CD4-positive, alpha-beta T cell treated with Interleukin-12 subunit alpha and Interleukin-12 subunit beta, for 1 hour (primary cell): ENCODE measurements at regions not wholly inside any gene's neighbourhood (a gene's known extent, or its start where the extent isn't known, plus 50 kb on each side); places are given as distances from the start of the nearest gene placed in this dataset.

Experiments
- DNase-seq: peaks from one replicate; pipeline ENCODE4 v3.0.0-alpha.2; 2020

- DNase-seq: no peak
These were observed 71.1 kb downstream of the TMEM114 start for GRCh38 chr16:8519179-8519578.

GRCh38 chr16:8517280-8517679 lies 73.0 kb downstream of the TMEM114 start:
- DNase-seq: no peak

DNA sequence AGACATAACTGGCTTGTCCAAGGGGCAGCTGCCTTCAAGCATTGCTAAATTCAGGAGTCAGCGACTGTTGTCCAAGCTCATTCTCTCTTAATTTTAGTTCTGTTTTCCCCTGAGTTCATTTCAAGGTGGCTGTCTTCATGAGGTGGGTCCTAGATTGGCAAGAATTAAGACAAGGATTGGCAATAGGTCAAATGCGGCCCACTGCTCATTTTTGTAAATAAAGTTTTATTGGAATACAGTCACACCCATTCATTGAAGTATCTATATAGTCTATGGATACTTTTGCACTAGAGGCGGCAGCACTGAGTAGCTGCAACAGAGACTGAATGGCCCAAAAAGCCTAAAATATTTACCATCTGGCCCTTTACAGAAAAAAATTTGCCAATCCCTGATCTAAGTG lies 73.8 kb downstream of the TMEM114 start:
- no peak for DNase-seq

DNA sequence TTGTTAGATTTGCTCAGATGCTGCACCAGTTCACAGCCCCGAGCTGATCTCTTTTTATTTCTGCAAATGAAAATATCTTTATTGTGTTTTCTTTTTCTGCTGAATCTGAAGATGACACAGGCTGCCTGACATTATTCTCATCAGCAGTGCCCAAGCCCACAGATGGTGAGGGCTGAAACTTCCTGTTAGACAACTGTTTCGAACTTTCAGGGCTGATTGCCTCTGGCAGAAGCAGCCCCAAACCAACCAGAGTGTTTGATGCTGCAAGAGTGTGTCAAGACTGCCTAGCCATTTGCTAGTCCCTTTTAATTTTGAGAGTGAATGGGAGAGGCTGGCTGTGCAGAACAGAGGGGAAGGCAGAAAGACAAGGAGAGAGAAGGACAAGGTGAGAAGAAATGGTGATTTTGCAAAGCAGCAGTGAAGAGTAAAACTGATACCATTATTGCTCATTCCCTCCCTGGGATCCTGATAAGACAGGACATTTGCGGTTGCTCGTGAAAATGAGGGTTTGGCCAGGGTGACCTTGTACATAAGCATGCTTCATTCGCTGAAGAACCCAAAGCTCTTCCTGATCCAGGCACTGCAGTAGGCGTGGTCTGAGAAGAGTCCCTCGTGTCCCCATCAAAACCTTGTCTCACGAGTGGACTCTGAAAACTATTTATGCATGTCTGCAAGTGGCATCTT lies 77.2 kb downstream of the TMEM114 start:
- DNase-seq: no peak

DNA sequence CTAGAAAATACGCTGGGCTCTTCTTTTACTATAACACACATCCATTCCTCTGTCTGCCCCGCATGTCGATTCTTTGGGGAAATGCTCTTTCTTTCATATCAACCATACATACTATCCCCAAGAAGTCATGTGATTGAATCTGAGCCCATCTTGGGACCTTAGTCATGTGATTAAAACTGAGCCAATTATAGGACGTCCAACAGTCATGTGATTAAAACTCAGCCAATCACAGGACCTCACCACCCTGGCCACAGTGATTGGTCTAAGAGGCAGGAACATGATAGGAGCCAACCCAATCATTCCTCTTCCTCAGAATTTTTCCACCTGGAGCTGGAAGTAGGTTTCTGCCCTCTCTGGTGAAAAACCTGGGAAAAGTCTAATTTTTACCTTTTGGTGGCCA lies 78.8 kb downstream of the TMEM114 start:
- no peak for DNase-seq

DNA sequence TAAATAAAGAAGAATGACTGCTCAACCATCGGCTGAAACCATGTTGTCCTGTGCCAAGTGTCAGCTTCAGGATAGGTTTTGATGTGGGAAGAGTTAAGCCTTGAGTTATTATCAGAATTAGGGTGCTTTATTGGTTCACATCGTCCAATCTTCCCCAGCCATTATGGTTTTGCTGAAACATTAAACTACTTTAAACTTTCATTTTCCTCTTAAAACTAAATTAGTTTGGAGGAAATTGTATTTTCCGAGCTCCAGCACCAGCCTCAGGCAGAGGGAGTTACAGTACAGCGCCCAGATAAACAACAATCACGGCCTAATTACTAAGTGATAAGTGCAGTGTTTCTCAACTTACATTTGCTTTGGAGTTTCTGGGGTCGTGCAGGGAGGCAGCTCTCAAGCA lies 80.2 kb downstream of the TMEM114 start:
- no peak for DNase-seq

GRCh38 chr16:8505327-8505991 lies 84.9 kb downstream of the TMEM114 start:
- no peak for DNase-seq

GRCh38 chr16:8502446-8502845 lies 87.9 kb downstream of the TMEM114 start:
- no peak for DNase-seq

DNA sequence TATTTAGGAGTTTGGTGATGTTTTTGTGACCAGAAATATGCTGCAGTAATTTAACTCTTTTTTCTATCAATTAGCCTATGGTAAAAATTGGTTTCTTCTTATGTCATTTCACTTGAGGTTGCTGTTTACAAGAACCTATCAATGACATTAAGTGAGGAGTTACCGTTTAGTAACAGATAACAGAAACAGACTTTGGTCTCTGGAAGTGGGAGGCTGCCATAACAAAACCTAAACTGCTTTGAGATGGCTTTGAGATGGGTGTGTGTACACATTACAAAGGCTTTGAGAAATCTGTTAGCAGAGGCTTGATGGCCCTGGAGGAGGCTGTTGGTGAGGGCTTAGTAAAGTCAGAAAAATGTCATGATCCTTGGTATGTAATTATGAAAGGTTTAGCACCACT lies 90.0 kb downstream of the TMEM114 start:
- no peak for DNase-seq

GRCh38 chr16:8496364-8496763 lies 93.9 kb downstream of the TMEM114 start:
- no peak for DNase-seq

GRCh38 chr16:8493972-8494371 lies 96.3 kb downstream of the TMEM114 start:
- DNase-seq: no peak

DNA sequence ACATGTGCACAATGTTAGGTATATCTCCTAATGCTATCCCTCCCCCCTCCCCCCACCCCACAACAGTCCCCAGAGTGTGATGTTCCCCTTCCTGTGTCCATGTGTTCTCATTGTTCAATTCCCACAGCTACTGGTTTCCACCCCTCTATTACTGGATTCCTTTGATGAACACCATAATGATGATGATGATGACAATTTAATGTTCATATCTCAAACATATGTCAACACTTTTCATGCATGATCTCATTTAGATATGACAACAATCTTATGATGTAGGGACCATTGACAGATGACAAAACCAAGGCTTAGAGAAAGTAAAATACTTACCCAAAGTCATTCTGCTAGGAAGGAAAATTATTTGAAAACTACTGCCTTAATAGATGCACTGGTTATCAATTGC lies 97.6 kb downstream of the TMEM114 start:
- DNase-seq: no peak

DNA sequence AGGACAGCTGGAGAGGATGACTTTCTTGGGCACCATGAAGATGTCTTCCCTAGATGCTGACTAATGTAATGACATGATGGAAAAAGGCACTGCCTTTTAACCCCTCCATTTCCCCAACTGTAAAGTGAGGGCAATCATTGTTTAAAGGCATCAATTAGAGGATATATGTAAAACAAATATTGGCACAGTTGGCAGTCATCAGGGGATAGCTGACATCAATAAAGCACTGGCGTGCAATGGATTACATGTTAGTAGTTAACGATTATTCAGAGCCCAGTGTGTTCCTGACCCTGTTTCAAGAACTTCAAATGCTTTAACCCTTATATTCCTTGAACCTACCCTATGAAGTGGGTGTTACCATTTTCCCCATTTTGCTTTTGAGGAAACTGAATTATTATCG lies 100.7 kb downstream of the TMEM114 start:
- no peak for DNase-seq

DNA sequence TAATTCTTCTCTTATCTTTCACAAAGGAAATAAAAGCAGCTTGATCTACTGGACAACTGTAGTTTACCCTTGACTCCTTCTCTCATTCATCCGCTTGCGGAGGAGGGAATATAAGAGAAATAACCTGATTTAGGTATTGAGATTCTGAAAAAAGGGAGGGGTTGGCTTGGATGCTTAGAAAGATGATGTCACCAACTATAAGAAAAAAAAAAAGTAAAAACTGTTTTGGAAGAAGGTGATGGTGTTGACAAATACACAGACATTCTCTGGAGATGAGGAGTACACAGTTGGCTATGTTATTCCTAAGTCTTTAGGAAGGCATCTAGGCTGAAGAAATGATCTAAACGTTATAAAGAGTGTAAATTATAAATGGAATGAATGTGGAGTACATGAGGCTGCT lies 103.3 kb downstream of the TMEM114 start:
- DNase-seq: no peak

DNA sequence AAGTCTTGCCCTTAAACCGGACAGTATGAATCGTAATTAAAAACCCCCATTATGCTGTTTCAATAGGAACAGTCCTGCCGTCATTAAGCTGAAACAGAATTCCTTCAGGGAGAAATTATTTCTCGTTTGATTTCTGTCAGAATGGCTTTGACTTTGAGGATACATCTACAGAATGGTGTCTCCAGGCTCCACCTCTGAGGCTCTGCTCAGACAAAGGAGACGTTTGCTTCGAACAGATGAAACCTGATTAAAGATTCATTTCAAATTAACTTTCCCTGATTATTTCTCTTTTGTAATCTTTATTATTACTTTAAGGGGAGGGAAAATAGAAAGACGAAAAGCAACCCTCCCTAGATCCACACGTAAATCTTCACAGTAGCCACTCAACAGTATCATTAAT lies 106.9 kb downstream of the TMEM114 start:
- DNase-seq: no peak

DNA sequence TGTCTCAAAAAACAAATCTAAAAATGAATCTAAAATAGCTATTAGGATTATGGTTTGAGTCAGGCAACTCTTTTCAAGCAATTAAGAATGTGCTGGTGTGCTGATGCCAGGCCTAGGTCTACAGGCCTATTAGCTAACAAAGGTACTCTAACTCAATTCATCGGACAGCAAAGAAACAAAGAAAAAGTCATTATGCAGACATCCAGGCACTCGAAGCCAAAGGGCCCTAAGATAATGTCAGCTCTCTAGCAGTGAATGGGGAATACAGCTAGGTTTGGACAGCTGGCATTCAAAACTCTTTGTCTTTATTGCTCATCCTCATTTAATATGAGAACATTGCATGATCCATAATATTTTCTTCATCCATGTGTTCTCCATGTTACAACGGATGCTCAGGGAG lies 108.5 kb downstream of the TMEM114 start:
- no peak for DNase-seq

GRCh38 chr16:8476824-8477223 lies 113.5 kb downstream of the TMEM114 start:
- no peak for DNase-seq

GRCh38 chr16:8474587-8474986 lies 115.7 kb downstream of the TMEM114 start:
- DNase-seq: no peak

- DNase-seq: no peak
These were observed 121.1 kb downstream of the TMEM114 start for GRCh38 chr16:8469102-8469778.

DNA sequence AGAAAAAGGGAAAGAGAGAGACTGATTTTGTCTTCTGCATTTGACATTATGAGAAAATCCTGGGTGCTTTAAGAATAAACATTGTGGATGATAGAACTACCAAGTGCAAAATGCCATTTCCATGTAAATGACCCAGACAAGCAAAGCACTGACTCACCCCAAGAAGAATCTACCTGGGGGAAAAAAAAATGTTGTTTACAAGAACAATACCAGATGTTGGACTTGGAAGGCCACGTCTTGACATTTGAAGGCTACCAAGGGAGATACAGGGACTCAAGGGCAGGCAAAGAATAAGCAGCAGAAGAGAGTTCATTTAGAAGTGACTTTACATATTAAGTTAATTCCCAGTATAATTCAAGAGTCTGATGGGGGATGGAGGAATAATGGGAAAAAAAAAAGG lies 125.3 kb downstream of the TMEM114 start:
- no peak for DNase-seq

DNA sequence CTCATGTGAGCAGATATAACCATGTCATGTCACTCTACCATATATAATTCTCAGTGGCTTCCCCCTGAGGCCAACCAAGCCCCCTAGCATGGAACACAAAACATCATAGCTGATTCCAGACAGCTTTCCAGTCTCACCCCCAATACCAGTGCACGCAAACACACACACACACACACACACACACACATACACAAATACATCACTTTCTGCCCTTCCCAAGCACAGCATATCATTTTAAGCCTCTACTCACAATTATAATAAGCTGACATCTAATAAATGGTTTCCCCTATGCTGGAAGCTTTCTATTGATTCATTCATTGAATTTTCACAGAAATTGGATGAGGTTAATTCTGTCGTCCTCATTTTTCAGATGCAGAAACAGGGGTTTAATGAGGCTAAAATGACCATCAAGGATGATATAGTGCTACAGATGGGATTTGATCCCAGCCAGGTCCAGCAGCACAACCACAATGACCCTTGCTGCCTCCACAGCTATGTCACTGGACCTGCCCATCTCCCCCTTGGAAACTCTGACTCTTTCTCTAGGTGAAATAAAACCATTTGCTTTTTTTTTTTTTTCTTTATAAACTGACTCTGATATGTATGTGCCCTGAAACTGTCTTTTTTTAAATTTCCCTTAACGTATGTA lies 131.1 kb downstream of the TMEM114 start:
- DNase-seq: no peak

GRCh38 chr16:8458481-8459046 lies 131.7 kb downstream of the TMEM114 start:
- DNase-seq: no peak

DNA sequence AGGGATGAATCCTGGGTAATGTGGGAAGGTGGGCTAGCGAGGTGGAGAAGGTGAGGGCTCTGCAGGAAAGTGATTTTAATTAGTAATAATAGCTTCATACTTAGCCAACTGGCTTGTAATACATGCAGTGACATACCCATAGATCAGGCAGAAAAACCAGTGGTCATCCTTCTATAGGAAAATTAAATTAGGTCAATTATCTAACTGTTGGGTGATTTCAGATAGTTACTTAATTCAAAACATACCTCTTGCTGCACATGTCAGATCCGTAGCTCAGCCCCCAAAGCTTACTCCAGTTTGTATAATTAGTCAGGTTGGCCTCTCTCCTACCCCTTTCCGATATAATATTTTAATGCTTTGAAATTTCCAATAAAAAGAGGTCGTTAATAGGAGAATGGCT lies 137.0 kb downstream of the TMEM114 start:
- no peak for DNase-seq

GRCh38 chr16:8452941-8453340 lies 137.4 kb downstream of the TMEM114 start:
- DNase-seq: no peak
